Type B pancreatic cell (in vitro differentiated cells): ENCODE measurements at regions not wholly inside any gene's neighbourhood (a gene's known extent, or its start where the extent isn't known, plus 50 kb on each side); places are given as distances from the start of the nearest gene placed in this dataset.

Experiments used
- DNase-seq: peaks from one replicate; pipeline ENCODE4 v3.0.0; 2021; ENCODE audit warnings: mixed read lengths; ENCODE audit not compliant: unreplicated experiment; ENCODE audit errors: extremely low spot score
- H3K27ac Mint-ChIP-seq: 2 replicates; pipeline ENCODE4 v1.8.0; 2021; ENCODE audit warnings: mild to moderate bottlenecking, mixed read lengths
- H3K27me3 Mint-ChIP-seq: 2 replicates; pipeline ENCODE4 v1.8.0; 2021; ENCODE audit warnings: mixed read lengths
- H3K36me3 Mint-ChIP-seq: 2 replicates; pipeline ENCODE4 v1.8.0; 2021; ENCODE audit warnings: mixed read lengths
- H3K4me1 Mint-ChIP-seq: one replicate; pipeline ENCODE4 v1.8.0; 2021; ENCODE audit warnings: mixed read lengths; ENCODE audit not compliant: unreplicated experiment
- H3K4me3 Mint-ChIP-seq: 2 replicates; pipeline ENCODE4 v1.8.0; 2021; ENCODE audit warnings: mild to moderate bottlenecking, mixed read lengths
- H3K9me3 Mint-ChIP-seq: 2 replicates; pipeline ENCODE4 v1.8.0; 2021; ENCODE audit warnings: mixed read lengths
- CTCF ChIP-seq: fragments of 200-600 bp; sonication (generic); conservative IDR thresholded peaks from 2 replicates; pipeline ENCODE4 v1.5.0; 2021; ENCODE audit warnings: antibody characterized with exemption, mild to moderate bottlenecking

- Mint-ChIP-seq H3K36me3 (no peaks in the 10 kb centered on the region), H3K9me3 (no peaks in the 10 kb centered on the region), H3K27ac (no peak overlapping the region), H3K4me1 (peaks cover 18% of the 10 kb centered on the region), H3K27me3 (no peaks in the 10 kb centered on the region), H3K4me3 (no peak overlapping the region)
- TF ChIP-seq CTCF, result no peak
- no peak for DNase-seq
These were observed 73.6 kb upstream of the COL5A2 start for GRCh38 chr2:189252991-189253675.

- no peaks in the 10 kb centered on the region for H3K27me3 Mint-ChIP-seq
- no peak overlapping the region for H3K27ac Mint-ChIP-seq
- no peaks in the 10 kb centered on the region for H3K9me3 Mint-ChIP-seq
- H3K4me3 Mint-ChIP-seq, result no peak overlapping the region
- no peaks in the 10 kb centered on the region for H3K36me3 Mint-ChIP-seq
- no peak for DNase-seq
- H3K4me1 Mint-ChIP-seq, result peaks cover 18% of the 10 kb centered on the region
- TF ChIP-seq CTCF, result no peak
These were observed 74.3 kb upstream of the COL5A2 start for GRCh38 chr2:189253836-189254235.

- no peak overlapping the region for H3K4me3 Mint-ChIP-seq
- H3K9me3 Mint-ChIP-seq, result no peaks in the 10 kb centered on the region
- no peaks in the 10 kb centered on the region for H3K36me3 Mint-ChIP-seq
- DNase-seq, result no peak
- no peaks in the 10 kb centered on the region for H3K27me3 Mint-ChIP-seq
- H3K27ac Mint-ChIP-seq, result no peak overlapping the region
- peaks cover 18% of the 10 kb centered on the region for H3K4me1 Mint-ChIP-seq
- no peak for TF ChIP-seq CTCF
These were observed 74.8 kb upstream of the COL5A2 start for GRCh38 chr2:189254268-189254883.

- no peaks in the 10 kb centered on the region for H3K27me3 Mint-ChIP-seq
- no peak for DNase-seq
- H3K36me3 Mint-ChIP-seq, result no peaks in the 10 kb centered on the region
- peaks cover 18% of the 10 kb centered on the region for H3K4me1 Mint-ChIP-seq
- no peak overlapping the region for H3K27ac Mint-ChIP-seq
- TF ChIP-seq CTCF, result no peak
- H3K9me3 Mint-ChIP-seq, result no peaks in the 10 kb centered on the region
- no peak overlapping the region for H3K4me3 Mint-ChIP-seq
These were observed 76.2 kb upstream of the COL5A2 start for GRCh38 chr2:189255711-189256110.

GRCh38 chr2:189258616-189259365 is 79.2 kb upstream of the COL5A2 start:
- no peak overlapping the region for H3K27ac Mint-ChIP-seq
- H3K36me3 Mint-ChIP-seq, result no peaks in the 10 kb centered on the region
- TF ChIP-seq CTCF, result no peak
- no peaks in the 10 kb centered on the region for H3K9me3 Mint-ChIP-seq
- H3K27me3 Mint-ChIP-seq, result no peaks in the 10 kb centered on the region
- H3K4me3 Mint-ChIP-seq, result no peak overlapping the region
- peaks cover 12% of the 10 kb centered on the region for H3K4me1 Mint-ChIP-seq
- no peak for DNase-seq
